M059J (cell line): ENCODE measurements at regions not wholly inside any gene's neighbourhood (a gene's known extent, or its start where the extent isn't known, plus 50 kb on each side); places are given as distances from the start of the nearest gene placed in this dataset.

Experiments used
- DNase-seq: peaks from one replicate; pipeline ENCODE4 v3.0.0-alpha.2; 2012; ENCODE audit warnings: low read depth

- peak; percentile 53 for DNase-seq
These were observed 239.5 kb upstream of the SORL1-AS1 start for GRCh38 chr11:121692236-121692635.

- DNase-seq = peak; percentile 96
These were observed 236.3 kb upstream of the SORL1-AS1 start for GRCh38 chr11:121688860-121689614.

GRCh38 chr11:121688055-121688491 lies 235.3 kb upstream of the SORL1-AS1 start:
- DNase-seq = peak; percentile 93

- DNase-seq = no peak
These were observed 231.0 kb upstream of the SORL1-AS1 start for GRCh38 chr11:121683791-121684190.
